CD4-positive, CD25-positive, alpha-beta regulatory T cell (primary cell): ENCODE measurements at regions not wholly inside any gene's neighbourhood (a gene's known extent, or its start where the extent isn't known, plus 50 kb on each side); places are given as distances from the start of the nearest gene placed in this dataset.

ENCODE experiments used
- ATAC-seq, 2 donors: fragments of 150-1000 bp; cut with Tn5 transposase; one replicate each; pipeline ENCODE4 v1.10.0; 2021; ENCODE audit warnings: low read depth in 2 of 2, moderate number of reproducible peaks in 2 of 2, moderate library complexity in 1 of 2
- DNase-seq, 3 donors: peaks; one replicate each; pipeline versions ENCODE4 v3.0.0 to v3.0.0-alpha.2; 2012 to 2022; ENCODE audit warnings: mixed read lengths in 1 of 3
- H3K27ac ChIP-seq: one replicate; pipeline ENCODE4 v1.7.0; 2013; ENCODE audit warnings: mild to moderate bottlenecking, low read length; ENCODE audit not compliant: insufficient read depth, poor library complexity, severe bottlenecking
- H3K27me3 ChIP-seq: one replicate; pipeline ENCODE4 v1.7.0; 2013; ENCODE audit warnings: low read length; ENCODE audit not compliant: control insufficient read depth, insufficient read depth
- H3K36me3 ChIP-seq: one replicate; pipeline ENCODE4 v1.7.0; 2013; ENCODE audit warnings: mild to moderate bottlenecking, low read length, moderate library complexity; ENCODE audit not compliant: control insufficient read depth, insufficient read depth
- H3K4me1 ChIP-seq: 2 replicates; pipeline ENCODE4 v1.7.0; 2013; ENCODE audit warnings: mild to moderate bottlenecking, low read length; ENCODE audit not compliant: insufficient read depth, control insufficient read depth, poor library complexity, severe bottlenecking
- H3K4me3 ChIP-seq: one replicate; pipeline ENCODE4 v1.7.0; 2013; ENCODE audit warnings: low read depth, mild to moderate bottlenecking, low read length, moderate library complexity
- H3K9me3 ChIP-seq, 2 experiments: 1 replicate in 1 of 2; 2 replicates in 1 of 2; pipeline ENCODE4 v1.7.0; 2013; ENCODE audit warnings: low read length in 2 of 2, mild to moderate bottlenecking in 1 of 2, moderate library complexity in 1 of 2; ENCODE audit not compliant: control insufficient read depth in 2 of 2
- H3K27ac Mint-ChIP-seq, 3 donors: one replicate each; pipeline ENCODE4 v1.8.0; 2020 to 2022; ENCODE audit warnings: mild to moderate bottlenecking in 3 of 3, mixed read lengths in 3 of 3, moderate library complexity in 2 of 3
- H3K27me3 Mint-ChIP-seq: one replicate; pipeline ENCODE4 v1.8.0; 2022; ENCODE audit warnings: mild to moderate bottlenecking, mixed read lengths
- H3K36me3 Mint-ChIP-seq: one replicate; pipeline ENCODE4 v1.8.0; 2020; ENCODE audit warnings: mixed read lengths
- H3K4me1 Mint-ChIP-seq, 4 donors: one replicate each; pipeline ENCODE4 v1.8.0; 2020 to 2022; ENCODE audit warnings: mixed read lengths in 4 of 4, mild to moderate bottlenecking in 1 of 4
- H3K4me3 Mint-ChIP-seq, 4 donors: one replicate each; pipeline ENCODE4 v1.8.0; 2020 to 2022; ENCODE audit warnings: mild to moderate bottlenecking in 4 of 4, mixed read lengths in 4 of 4, moderate library complexity in 3 of 4
- H3K9me3 Mint-ChIP-seq, 7 donors: one replicate each; pipeline ENCODE4 v1.8.0; 2020 to 2022; ENCODE audit warnings: mixed read lengths in 7 of 7, mild to moderate bottlenecking in 3 of 7, moderate library complexity in 2 of 7

GRCh38 chr5:116664988-116665387 lies 90.4 kb upstream of the SEMA6A start:
- H3K4me1 ChIP-seq: no peaks in the 10 kb centered on the region
- DNase-seq: no peak
- Mint-ChIP-seq H3K27ac (no peak overlapping the region), H3K9me3 (peaks cover 0 to 5% (median 0%) of the 10 kb centered on the region in 7 donors), H3K27me3 (no peaks in the 10 kb centered on the region), H3K4me3 (no peak overlapping the region), H3K4me1 (no peaks in the 10 kb centered on the region), H3K36me3 (no peaks in the 10 kb centered on the region)
- no peaks in the 10 kb centered on the region for H3K36me3 ChIP-seq
- no peak for ATAC-seq
- H3K9me3 ChIP-seq: no peaks in the 10 kb centered on the region
- H3K27ac ChIP-seq: no peak overlapping the region
- no peaks in the 10 kb centered on the region for H3K27me3 ChIP-seq
- no peak overlapping the region for H3K4me3 ChIP-seq

- ATAC-seq (no peak), DNase-seq (no peak)
- no peak overlapping the region for H3K27ac ChIP-seq
- H3K4me1 ChIP-seq: no peaks in the 10 kb centered on the region
- no peaks in the 10 kb centered on the region for H3K36me3 Mint-ChIP-seq
- H3K27me3 ChIP-seq: no peaks in the 10 kb centered on the region
- H3K27ac Mint-ChIP-seq: no peak overlapping the region
- H3K27me3 Mint-ChIP-seq: no peaks in the 10 kb centered on the region
- no peaks in the 10 kb centered on the region for H3K4me1 Mint-ChIP-seq
- H3K36me3 ChIP-seq: no peaks in the 10 kb centered on the region
- H3K4me3 Mint-ChIP-seq: no peak overlapping the region
- no peaks in the 10 kb centered on the region for H3K9me3 ChIP-seq
- H3K4me3 ChIP-seq: no peak overlapping the region
- peaks cover 0 to 3% (median 0%) of the 10 kb centered on the region in 7 donors for H3K9me3 Mint-ChIP-seq
Measured at GRCh38 chr5:116663081-116663480, 88.5 kb upstream of the SEMA6A start.

GRCh38 chr5:116661419-116661818 lies 86.8 kb upstream of the SEMA6A start:
- H3K27ac Mint-ChIP-seq: no peak overlapping the region
- H3K36me3 Mint-ChIP-seq: no peaks in the 10 kb centered on the region
- H3K27me3 Mint-ChIP-seq: no peaks in the 10 kb centered on the region
- H3K9me3 Mint-ChIP-seq: peaks cover 0 to 3% (median 0%) of the 10 kb centered on the region in 7 donors
- no peaks in the 10 kb centered on the region for H3K27me3 ChIP-seq
- ATAC-seq (no peak), DNase-seq (no peak)
- H3K27ac ChIP-seq: no peak overlapping the region
- no peak overlapping the region for H3K4me3 Mint-ChIP-seq
- no peaks in the 10 kb centered on the region for H3K9me3 ChIP-seq
- no peak overlapping the region for H3K4me3 ChIP-seq
- H3K4me1 Mint-ChIP-seq: no peaks in the 10 kb centered on the region
- H3K36me3 ChIP-seq: no peaks in the 10 kb centered on the region
- no peaks in the 10 kb centered on the region for H3K4me1 ChIP-seq

- Histone ChIP-seq H3K27me3 (no peaks in the 10 kb centered on the region), H3K4me3 (no peak overlapping the region), H3K4me1 (no peaks in the 10 kb centered on the region), H3K27ac (no peak overlapping the region), H3K36me3 (no peaks in the 10 kb centered on the region), H3K9me3 (no peaks in the 10 kb centered on the region)
- Mint-ChIP-seq H3K4me3 (no peak overlapping the region), H3K4me1 (no peaks in the 10 kb centered on the region), H3K27ac (no peak overlapping the region), H3K9me3 (peaks cover 0 to 3% (median 0%) of the 10 kb centered on the region in 7 donors), H3K27me3 (no peaks in the 10 kb centered on the region), H3K36me3 (no peaks in the 10 kb centered on the region)
- DNase-seq (no peak), ATAC-seq (no peak)
Measured at GRCh38 chr5:116660929-116661328, 86.3 kb upstream of the SEMA6A start.

- Histone ChIP-seq H3K36me3 (no peaks in the 10 kb centered on the region), H3K27ac (no peak overlapping the region), H3K4me3 (no peak overlapping the region), H3K4me1 (no peaks in the 10 kb centered on the region), H3K9me3 (no peaks in the 10 kb centered on the region), H3K27me3 (peaks cover 2% of the 10 kb centered on the region)
- Mint-ChIP-seq H3K27me3 (no peaks in the 10 kb centered on the region), H3K36me3 (no peaks in the 10 kb centered on the region), H3K27ac (no peak overlapping the region), H3K4me1 (no peaks in the 10 kb centered on the region), H3K9me3 (peaks cover 0 to 3% (median 0%) of the 10 kb centered on the region in 7 donors), H3K4me3 (no peak overlapping the region)
- DNase-seq (no peak), ATAC-seq (no peak)
Measured at GRCh38 chr5:116658830-116659229, 84.2 kb upstream of the SEMA6A start.

- no peaks in the 10 kb centered on the region for H3K27me3 Mint-ChIP-seq
- Histone ChIP-seq H3K4me1 (no peaks in the 10 kb centered on the region), H3K36me3 (no peaks in the 10 kb centered on the region), H3K9me3 (no peaks in the 10 kb centered on the region), H3K27me3 (peaks cover 2% of the 10 kb centered on the region), H3K4me3 (no peak overlapping the region), H3K27ac (no peak overlapping the region)
- peaks cover 0 to 3% (median 0%) of the 10 kb centered on the region in 7 donors for H3K9me3 Mint-ChIP-seq
- DNase-seq (no peak), ATAC-seq (no peak)
- H3K36me3 Mint-ChIP-seq: no peaks in the 10 kb centered on the region
- no peak overlapping the region for H3K27ac Mint-ChIP-seq
- no peak overlapping the region for H3K4me3 Mint-ChIP-seq
- no peaks in the 10 kb centered on the region for H3K4me1 Mint-ChIP-seq
Measured at GRCh38 chr5:116658141-116658540, 83.5 kb upstream of the SEMA6A start.

GRCh38 chr5:116655431-116655830 lies 80.8 kb upstream of the SEMA6A start:
- Histone ChIP-seq H3K4me3 (no peak overlapping the region), H3K27me3 (peaks cover 2% of the 10 kb centered on the region), H3K9me3 (no peaks in the 10 kb centered on the region), H3K27ac (no peak overlapping the region), H3K36me3 (no peaks in the 10 kb centered on the region), H3K4me1 (no peaks in the 10 kb centered on the region)
- no peaks in the 10 kb centered on the region for H3K4me1 Mint-ChIP-seq
- H3K36me3 Mint-ChIP-seq: no peaks in the 10 kb centered on the region
- DNase-seq (no peak), ATAC-seq (no peak)
- peaks cover 0 to 2% (median 0%) of the 10 kb centered on the region in 7 donors for H3K9me3 Mint-ChIP-seq
- H3K27me3 Mint-ChIP-seq: no peaks in the 10 kb centered on the region
- H3K27ac Mint-ChIP-seq: no peak overlapping the region
- no peak overlapping the region for H3K4me3 Mint-ChIP-seq

GRCh38 chr5:116654925-116655324 lies 80.3 kb upstream of the SEMA6A start:
- no peak overlapping the region for H3K4me3 Mint-ChIP-seq

More at GRCh38 chr5:116654925-116655324, 80.3 kb upstream of the SEMA6A start:
- no peak for ATAC-seq
- Histone ChIP-seq H3K27me3 (peaks cover 2% of the 10 kb centered on the region), H3K9me3 (no peaks in the 10 kb centered on the region), H3K4me1 (no peaks in the 10 kb centered on the region), H3K4me3 (no peak overlapping the region), H3K36me3 (no peaks in the 10 kb centered on the region), H3K27ac (no peak overlapping the region)
- Mint-ChIP-seq H3K27ac (no peak overlapping the region), H3K36me3 (no peaks in the 10 kb centered on the region), H3K4me1 (no peaks in the 10 kb centered on the region), H3K9me3 (peaks cover 0 to 2% (median 0%) of the 10 kb centered on the region in 7 donors), H3K27me3 (no peaks in the 10 kb centered on the region)
- no peak for DNase-seq
